GM19025 (cell line): ENCODE measurements at regions not wholly inside any gene's neighbourhood (a gene's known extent, or its start where the extent isn't known, plus 50 kb on each side); places are given as distances from the start of the nearest gene placed in this dataset.

Source experiments
- ATAC-seq: cut with Tn5 transposase; IDR thresholded peaks from one replicate; pipeline ENCODE4 v1.9.1; 2021; ENCODE audit warnings: mild to moderate bottlenecking, low read depth, moderate library complexity; ENCODE audit not compliant: unreplicated experiment

DNA sequence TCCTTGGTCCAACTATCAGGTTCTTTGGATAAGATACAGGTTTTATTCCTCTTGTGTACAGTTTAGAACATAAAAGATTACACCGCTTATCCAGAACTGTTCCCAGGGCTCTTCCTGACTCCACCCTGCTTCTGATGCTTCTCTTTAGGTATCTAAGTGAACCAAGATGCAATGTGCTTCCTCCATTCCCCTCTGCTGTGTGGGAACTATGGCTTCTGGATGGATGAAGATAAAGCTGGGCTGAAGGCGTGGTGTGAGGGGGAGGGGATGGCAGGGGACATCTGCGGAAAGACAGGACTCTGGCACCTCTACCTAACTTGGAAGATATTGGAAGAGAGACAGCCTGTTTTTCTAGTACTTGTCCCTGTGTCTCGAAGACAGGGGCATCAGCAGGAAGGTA lies 209.9 kb upstream of the TBX20 start:
- no peak for ATAC-seq

GRCh38 chr7:35463176-35463700 lies 209.3 kb upstream of the TBX20 start:
- no peak for ATAC-seq

- ATAC-seq, result no peak
Observed at GRCh38 chr7:35454575-35455385, 200.9 kb upstream of the TBX20 start.

DNA sequence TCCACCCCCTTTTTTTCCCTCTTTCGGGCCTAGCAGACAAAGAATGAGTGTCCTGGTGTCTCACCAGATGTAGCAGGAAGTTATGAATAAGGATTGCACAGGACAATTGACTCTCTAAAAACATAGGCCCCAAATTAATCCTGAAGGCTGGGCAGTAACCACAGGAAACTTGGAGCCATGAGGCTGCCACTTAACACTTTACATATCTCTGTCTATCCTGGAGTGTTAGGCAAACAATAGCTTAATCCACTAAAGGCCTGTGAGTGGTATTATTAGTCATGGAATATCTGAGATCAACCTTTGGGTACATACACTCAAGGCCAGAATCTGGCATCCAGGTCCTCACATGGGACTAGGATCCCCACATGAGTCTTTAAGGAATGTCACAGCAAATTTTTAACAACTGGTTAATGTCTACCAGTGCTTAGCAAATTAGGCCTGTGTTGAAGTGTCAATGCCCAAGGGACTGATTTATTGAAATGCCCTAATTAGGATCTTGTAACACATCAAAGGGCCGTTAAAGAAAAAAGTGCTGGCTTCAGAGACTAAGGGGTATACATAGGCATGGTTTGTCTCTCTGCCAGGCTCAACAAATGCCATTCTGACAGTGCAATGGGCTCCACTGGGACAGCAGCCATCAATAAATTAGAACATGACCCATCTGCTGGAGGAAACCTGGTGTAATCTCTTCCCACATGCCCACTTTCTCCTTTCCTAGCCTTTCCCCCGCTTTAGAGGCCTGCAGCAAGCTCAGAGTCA lies 196.7 kb upstream of the TBX20 start:
- no peak for ATAC-seq

GRCh38 chr7:35448486-35448885 lies 194.6 kb upstream of the TBX20 start:
- ATAC-seq, result no peak

DNA sequence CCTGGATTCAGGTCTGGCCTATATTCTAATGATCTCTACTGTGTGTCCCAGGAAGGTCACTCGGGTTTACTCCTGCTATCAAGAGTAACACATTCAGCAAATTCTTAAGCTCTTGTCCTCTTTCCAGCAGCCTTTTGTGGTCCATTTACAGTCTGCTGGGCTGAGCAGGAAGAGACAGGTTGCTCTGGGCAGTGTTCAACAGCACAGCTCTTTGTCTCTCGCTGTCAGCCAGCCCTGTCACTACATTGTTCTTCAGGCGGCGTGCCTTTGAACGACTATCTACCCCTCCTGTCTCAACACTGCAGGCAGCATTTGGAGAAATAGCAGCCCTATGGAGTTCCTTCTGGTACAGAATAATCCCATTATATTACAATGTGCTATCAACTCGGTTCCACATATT lies 192.2 kb upstream of the TBX20 start:
- no peak for ATAC-seq

- no peak for ATAC-seq
Observed at GRCh38 chr7:35437619-35438275, 183.8 kb upstream of the TBX20 start.

DNA sequence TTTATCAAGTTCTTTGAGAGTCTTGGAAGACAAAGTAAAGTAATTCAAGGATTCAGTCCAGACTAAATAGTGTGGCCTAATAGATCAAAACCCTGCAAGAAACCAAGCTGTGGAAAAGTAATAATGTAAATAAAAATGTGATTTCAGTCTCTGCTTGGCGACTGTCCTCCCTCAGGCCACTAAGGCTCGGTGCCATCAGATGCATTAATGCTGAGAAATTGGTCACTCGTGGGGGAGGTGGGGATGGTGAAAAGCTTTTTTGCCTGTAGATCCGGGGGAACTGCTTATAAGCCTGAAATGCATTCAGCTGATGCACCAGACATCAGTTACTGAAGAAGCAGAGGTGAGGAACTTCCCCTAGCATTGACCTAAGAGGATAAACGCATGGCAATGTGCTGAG lies 182.6 kb upstream of the TBX20 start:
- no peak for ATAC-seq

GRCh38 chr7:35430547-35431153 lies 176.8 kb upstream of the TBX20 start:
- no peak for ATAC-seq

DNA sequence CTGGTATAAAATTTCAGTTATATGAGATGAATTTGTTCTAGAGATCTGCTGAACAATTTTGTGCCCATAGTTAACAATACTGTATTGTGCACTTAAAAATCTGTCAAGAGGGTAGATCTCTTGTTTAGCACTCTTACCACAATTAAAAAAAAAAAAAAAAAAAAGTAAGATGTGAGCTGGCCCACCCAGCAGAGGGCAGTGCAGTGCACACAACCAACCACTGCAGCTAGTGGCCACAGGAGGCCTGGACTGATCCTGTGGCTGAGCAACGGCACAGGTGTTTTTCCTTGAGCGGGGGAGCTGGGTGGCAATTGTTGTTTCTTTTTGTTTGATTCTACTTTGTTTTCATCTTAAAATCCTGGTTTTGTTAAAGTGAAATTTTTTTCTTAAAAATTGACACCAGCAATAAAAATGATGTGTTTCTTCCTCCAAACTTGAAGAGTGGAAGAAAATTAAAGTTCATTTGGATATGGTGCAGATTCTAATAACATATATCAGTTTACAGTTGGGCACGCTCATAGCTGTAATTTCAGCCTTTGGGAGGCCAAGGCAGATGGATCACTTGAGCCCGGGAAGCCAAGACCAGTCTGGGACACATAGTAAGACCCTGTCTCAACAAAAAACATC lies 171.1 kb upstream of the TBX20 start:
- ATAC-seq, result no peak

DNA sequence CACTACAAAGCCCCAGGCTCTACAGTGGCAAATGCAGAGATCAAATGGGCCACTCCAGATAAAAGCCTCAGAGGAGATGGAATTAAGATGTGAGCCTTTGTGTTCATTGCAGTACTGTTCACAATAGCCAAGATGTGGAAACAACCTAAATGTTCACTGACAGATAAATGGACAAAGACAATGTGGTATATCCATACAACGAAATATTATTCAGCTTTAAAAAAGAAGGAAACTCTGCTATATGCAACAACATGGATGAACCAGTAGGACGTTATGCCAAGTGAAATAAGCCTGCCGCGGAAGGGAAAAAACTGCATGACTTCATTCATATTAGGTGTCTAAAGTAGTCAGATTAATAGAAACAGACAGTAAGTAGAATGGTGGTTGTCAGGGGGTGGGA lies 170.5 kb upstream of the TBX20 start:
- no peak for ATAC-seq

DNA sequence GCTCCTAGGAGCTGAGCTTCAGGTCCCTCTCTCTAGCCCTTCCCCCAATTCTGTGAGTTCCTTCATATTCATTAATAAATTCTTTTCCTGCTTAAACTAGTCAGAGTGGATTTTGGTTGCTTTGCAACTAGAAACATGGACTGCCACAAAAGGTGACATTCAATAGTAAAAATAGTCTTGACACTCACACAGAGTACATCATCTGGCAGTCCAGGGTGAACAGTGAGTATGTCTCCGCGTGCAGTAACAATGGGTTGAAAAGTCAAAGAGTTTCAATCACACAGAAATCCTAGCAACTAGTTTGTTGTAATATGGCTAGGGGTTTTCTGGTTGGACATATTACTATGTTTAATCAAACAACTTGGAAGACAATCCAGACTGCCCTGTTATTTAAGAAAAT lies 168.8 kb upstream of the TBX20 start:
- no peak for ATAC-seq

DNA sequence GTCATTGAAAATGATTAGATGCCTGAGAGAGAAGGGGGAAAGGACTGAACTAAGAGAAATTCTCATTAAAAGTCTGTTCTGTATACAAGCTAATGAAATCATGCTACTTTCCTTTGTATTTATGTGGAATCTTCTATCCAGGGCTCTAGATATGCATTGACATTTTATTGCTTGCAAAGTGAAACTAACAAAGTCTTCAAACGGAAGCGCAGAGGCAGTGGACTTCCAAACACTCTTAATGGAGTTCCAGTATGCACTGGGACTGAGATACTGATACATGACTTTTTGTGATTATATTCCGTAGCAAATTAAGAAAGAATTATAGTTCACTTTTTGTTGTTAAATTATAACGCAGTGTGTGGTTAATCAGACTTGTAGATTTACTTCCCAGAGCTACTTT lies 166.8 kb upstream of the TBX20 start:
- no peak for ATAC-seq

DNA sequence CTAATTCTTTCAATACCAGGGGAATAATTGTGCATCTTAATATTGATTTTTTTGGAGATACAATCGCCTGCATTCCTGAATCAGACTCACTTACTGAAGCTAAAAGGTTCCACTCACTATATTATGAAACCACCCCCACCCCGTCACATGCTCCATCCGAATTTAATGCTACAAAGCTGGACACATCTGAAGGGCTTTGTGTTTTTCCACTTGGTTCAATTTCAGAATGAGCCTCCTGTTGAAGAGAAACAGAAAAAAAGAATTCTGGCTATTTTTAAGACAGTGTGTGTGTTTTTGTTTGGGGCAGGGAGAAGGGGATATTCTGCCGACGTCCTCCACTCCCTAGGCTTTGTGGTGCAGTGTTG lies 165.5 kb upstream of the TBX20 start:
- no peak for ATAC-seq

DNA sequence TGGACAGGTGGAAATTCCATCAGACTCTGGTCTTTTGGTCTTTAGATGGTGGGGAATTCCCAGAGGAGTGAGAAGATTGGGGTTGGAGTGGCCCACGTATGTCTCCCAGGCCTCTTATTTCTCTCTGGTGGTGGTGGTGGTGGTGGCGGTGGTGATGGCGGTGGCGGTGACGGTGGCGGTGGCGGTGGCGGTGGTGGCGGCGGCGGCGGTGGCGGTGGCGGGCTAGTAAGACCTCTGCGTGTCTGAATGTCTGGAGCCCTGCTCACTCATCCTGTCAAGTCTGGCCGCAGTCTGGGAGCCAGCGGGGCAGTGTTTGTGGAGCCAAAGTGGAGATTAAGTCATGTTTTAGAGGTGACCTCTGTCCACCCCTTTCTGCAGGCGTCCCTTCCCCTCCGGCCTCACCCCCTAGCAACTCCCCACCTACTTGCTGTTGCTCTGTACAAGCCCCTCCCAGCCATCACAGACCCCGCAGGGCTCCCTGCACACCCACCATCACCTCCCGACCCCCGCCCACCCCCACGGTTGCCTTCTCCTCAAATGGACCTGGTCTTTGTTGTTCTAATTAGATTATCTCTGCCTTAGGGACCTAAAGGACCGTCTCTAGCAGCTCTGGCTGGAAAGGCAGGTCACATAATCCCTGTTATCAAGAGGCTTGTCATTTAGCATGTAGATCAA lies 165.0 kb upstream of the TBX20 start:
- no peak for ATAC-seq

GRCh38 chr7:35416568-35416967 lies 162.7 kb upstream of the TBX20 start:
- ATAC-seq, result no peak

GRCh38 chr7:35415411-35415822 lies 161.5 kb upstream of the TBX20 start:
- ATAC-seq, result no peak

DNA sequence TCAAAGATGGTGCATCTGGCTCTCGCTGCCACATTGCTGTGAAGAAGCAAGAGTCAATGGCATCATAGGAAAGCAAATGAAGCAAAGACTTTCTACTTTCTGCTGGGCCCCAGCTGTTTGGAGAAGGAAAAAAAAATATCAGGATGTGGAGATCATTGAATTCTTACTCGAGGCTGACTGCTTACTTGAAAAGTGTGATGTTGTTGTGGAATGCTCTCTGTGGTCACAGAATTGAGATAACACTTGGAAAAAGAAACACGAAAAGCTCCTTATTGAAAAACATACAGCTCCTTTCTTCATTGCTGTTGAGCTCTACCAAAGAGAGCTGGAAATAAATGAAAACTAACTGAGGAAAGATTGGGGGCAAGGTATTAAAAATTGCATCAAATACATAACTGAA lies 157.4 kb upstream of the TBX20 start:
- ATAC-seq, result no peak

GRCh38 chr7:35405461-35405860 lies 151.6 kb upstream of the TBX20 start:
- no peak for ATAC-seq
